ENCODE measurements at regions not wholly inside any gene's neighbourhood (a gene's known extent, or its start where the extent isn't known, plus 50 kb on each side); places are given as distances from the start of the nearest gene placed in this dataset.
A peak's percentile ranks its signal among the peaks of the same experiment; 100 is the strongest.

DNA sequence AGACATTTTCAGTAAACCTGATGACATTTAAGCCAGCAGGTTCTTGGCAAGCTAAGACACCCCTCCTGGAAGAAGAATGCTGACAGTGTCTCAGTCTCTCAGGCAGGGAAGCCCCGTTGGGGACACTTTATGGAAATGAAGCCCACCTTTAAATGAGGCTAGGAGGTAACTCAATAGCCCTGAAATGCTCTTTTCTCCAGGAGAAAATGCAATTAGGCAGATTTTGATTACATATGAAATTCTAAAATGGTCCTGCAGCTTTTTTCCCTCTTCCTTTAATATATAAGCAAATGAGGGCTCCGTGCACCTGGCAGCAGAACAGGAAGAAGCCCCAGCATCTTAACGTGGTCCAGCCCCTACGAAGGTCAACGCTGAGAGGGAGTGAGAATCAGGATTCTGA is 65.8 kb upstream of the CHST15 start:
- no peaks in the 10 kb centered on the region for H3K27me3 ChIP-seq (ENCODE audit: insufficient read depth, insufficient read length)
- H3K4me3 ChIP-seq (ENCODE audit: insufficient read length, low read depth) = no peak overlapping the region
- H3K9me3 ChIP-seq (ENCODE audit: insufficient read depth, low read length) = peaks cover 9% of the 10 kb centered on the region; the same call in 1 of the 2 replicates
- H3K36me3 ChIP-seq (ENCODE audit: insufficient read depth, insufficient read length, low read length) = no peaks in the 10 kb centered on the region
- H3K9ac ChIP-seq (ENCODE audit: insufficient read length, low read depth) = no peak overlapping the region
- DNase-seq (ENCODE audit: low read depth, low spot score) = no peak
- peaks cover 3% of the 10 kb centered on the region for H3K4me1 ChIP-seq (ENCODE audit: insufficient read depth, insufficient read length)
- TF ChIP-seq ZNF274 (IDR thresholded peaks at IDR 0.05; ENCODE audit: low read depth, low read length) (no peak), YY1 (IDR thresholded peaks at IDR 0.05; ENCODE audit: insufficient read depth, insufficient read length) (no peak), SUZ12 (IDR thresholded peaks at IDR 0.05; ENCODE audit: extremely low read depth, insufficient read depth, insufficient read length) (no peak)

DNA sequence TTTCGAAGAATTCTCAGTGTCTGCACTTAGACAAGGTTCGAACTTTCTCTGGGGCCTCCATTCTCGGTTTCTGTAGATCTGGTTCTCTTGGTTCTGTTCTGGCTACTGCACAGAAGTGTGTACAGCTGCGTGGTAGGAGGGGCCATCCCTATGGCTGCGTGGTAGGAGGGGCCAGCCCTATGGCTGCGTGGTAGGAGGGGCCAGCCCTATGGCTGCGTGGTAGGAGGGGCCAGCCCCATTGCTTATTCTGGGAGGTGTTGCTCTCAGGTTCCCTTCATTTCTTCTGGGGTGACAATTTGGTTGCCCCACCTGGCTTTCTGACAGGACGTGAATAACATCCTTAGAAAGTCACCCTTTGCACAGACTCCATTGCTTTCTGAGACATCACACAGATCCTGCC is 65.2 kb upstream of the CHST15 start:
- Histone ChIP-seq H3K4me1 (ENCODE audit: insufficient read depth, insufficient read length) (peaks cover 5% of the 10 kb centered on the region), H3K9me3 (ENCODE audit: insufficient read depth, low read length) (peaks cover 8% of the 10 kb centered on the region; the same call in 1 of the 2 replicates), H3K9ac (ENCODE audit: insufficient read length, low read depth) (no peak overlapping the region), H3K27me3 (ENCODE audit: insufficient read depth, insufficient read length) (no peaks in the 10 kb centered on the region), H3K36me3 (ENCODE audit: insufficient read depth, insufficient read length, low read length) (no peaks in the 10 kb centered on the region), H3K4me3 (ENCODE audit: insufficient read length, low read depth) (no peak overlapping the region)
- TF ChIP-seq ZNF274 (IDR thresholded peaks at IDR 0.05; ENCODE audit: low read depth, low read length) (no peak), SUZ12 (IDR thresholded peaks at IDR 0.05; ENCODE audit: extremely low read depth, insufficient read depth, insufficient read length) (no peak), YY1 (IDR thresholded peaks at IDR 0.05; ENCODE audit: insufficient read depth, insufficient read length) (no peak)
- no peak for DNase-seq (ENCODE audit: low read depth, low spot score)

DNA sequence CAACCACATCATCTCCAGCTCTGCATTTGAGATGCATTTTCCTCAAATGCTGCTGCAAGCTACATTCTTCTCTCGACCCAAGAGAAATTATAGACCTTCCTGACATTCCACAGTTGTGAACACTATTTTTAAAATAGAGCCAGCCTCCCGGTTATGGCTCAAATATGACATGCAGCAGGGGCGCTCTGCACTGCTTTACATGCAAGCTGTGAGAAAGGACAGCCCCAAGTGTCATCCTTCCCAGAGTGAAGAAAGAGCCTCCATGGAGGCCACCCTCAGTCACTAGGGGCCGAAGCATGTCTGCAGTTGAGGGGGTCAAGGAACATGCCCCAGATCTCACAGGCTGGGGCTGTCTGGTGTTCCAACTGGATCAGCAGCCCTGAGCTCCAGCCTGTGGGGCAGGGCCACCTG is 63.9 kb upstream of the CHST15 start:
- no peak overlapping the region for H3K4me3 ChIP-seq (ENCODE audit: insufficient read length, low read depth)
- no peak overlapping the region for H3K9ac ChIP-seq (ENCODE audit: insufficient read length, low read depth)
- peaks cover 9% of the 10 kb centered on the region for H3K4me1 ChIP-seq (ENCODE audit: insufficient read depth, insufficient read length)
- H3K9me3 ChIP-seq (ENCODE audit: insufficient read depth, low read length) = peaks cover 6% of the 10 kb centered on the region; the same call in 1 of the 2 replicates
- TF ChIP-seq ZNF274 (IDR thresholded peaks at IDR 0.05; ENCODE audit: low read depth, low read length) = no peak
- no peak for TF ChIP-seq SUZ12 (IDR thresholded peaks at IDR 0.05; ENCODE audit: extremely low read depth, insufficient read depth, insufficient read length)
- no peak for TF ChIP-seq YY1 (IDR thresholded peaks at IDR 0.05; ENCODE audit: insufficient read depth, insufficient read length)
- H3K27me3 ChIP-seq (ENCODE audit: insufficient read depth, insufficient read length) = no peaks in the 10 kb centered on the region
- DNase-seq (ENCODE audit: low read depth, low spot score) = no peak
- no peaks in the 10 kb centered on the region for H3K36me3 ChIP-seq (ENCODE audit: insufficient read depth, insufficient read length, low read length)

DNA sequence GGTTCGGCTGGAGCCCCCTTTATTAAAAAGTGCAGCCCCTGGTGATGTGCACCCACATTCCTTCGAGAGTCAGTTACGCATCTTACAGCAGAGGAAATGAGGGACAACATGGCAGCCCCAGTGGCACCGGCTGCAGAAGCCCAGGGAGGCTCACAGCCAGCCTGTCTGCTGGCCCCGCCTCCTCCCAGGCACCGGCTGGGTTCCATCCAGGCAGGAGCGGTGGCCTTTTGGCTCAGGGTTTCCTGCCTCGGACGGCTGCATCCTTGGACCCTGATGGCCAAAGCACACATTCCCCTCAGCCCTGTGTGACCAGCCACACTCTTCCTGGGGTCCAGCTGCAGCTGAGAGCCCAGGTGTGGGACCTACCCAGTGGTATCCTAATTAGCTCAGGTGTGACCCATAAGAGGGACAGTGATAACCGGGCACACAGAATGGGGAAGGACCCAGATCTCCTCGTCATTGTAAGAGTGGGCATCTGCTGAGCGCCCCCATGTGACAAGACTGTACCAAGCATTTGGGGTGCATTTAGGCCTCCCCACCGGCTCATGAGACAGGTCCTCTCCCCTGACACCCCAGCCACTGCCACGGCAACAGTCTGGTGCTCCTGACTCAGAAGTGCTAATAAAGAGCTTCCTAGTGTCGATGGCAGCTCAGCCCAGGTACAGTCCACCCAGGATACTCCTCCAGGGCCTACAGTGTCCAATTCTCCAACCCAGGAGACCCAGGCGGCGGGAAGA is 63.3 kb upstream of the CHST15 start:
- no peak for DNase-seq (ENCODE audit: low read depth, low spot score)

DNA sequence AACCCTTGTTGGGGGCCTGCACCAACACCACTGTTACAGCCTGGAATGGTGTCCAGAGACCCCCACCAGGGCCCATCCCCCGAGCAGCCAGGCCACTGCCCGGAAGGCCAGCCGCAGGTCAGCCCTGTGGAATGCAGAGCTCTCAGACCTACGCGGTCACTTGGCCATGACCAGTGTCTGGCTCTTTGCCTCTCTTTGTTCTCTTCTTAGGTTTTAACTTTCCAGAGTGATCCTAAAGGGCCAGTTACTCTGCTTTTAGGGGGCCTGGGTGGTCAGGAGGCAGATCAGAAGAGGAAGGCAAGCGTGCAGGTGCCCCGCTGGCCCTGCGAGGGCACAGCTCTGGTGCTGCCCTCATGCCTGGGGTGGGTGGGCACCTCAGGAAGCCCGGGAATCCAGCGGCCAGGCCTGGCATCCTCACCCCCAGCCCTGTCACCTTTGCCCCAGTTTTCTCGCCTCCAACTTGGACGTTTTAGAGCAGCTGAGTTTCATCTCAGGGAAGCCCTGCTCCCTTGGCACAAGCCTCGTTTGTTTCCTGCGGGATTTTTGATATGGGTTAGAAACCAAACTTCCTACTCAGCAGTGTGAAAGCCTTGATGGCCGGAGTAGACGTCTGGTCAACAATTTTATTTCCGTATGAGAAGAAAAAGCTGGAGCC is 62.5 kb upstream of the CHST15 start:
- H3K9me3 ChIP-seq (ENCODE audit: insufficient read depth, low read length) = peaks cover 6% of the 10 kb centered on the region; the same call in 1 of the 2 replicates
- peaks cover 13% of the 10 kb centered on the region for H3K4me1 ChIP-seq (ENCODE audit: insufficient read depth, insufficient read length)
- H3K36me3 ChIP-seq (ENCODE audit: insufficient read depth, insufficient read length, low read length) = no peaks in the 10 kb centered on the region
- DNase-seq (ENCODE audit: low read depth, low spot score) = no peak
- TF ChIP-seq SUZ12 (IDR thresholded peaks at IDR 0.05; ENCODE audit: extremely low read depth, insufficient read depth, insufficient read length) (no peak), ZNF274 (IDR thresholded peaks at IDR 0.05; ENCODE audit: low read depth, low read length) (no peak), YY1 (IDR thresholded peaks at IDR 0.05; ENCODE audit: insufficient read depth, insufficient read length) (no peak)
- H3K27me3 ChIP-seq (ENCODE audit: insufficient read depth, insufficient read length) = no peaks in the 10 kb centered on the region
- no peak overlapping the region for H3K9ac ChIP-seq (ENCODE audit: insufficient read length, low read depth)
- H3K4me3 ChIP-seq (ENCODE audit: insufficient read length, low read depth) = no peak overlapping the region

More for the DNA sequence above, 63.3 kb upstream of the CHST15 start:
- Histone ChIP-seq H3K4me1 (ENCODE audit: insufficient read depth, insufficient read length) (peaks cover 13% of the 10 kb centered on the region), H3K36me3 (ENCODE audit: insufficient read depth, insufficient read length, low read length) (no peaks in the 10 kb centered on the region), H3K9ac (ENCODE audit: insufficient read length, low read depth) (no peak overlapping the region), H3K4me3 (ENCODE audit: insufficient read length, low read depth) (no peak overlapping the region), H3K27me3 (ENCODE audit: insufficient read depth, insufficient read length) (no peaks in the 10 kb centered on the region), H3K9me3 (ENCODE audit: insufficient read depth, low read length) (peaks cover 6% of the 10 kb centered on the region; the same call in 1 of the 2 replicates)
- no peak for TF ChIP-seq SUZ12 (IDR thresholded peaks at IDR 0.05; ENCODE audit: extremely low read depth, insufficient read depth, insufficient read length)
- no peak for TF ChIP-seq ZNF274 (IDR thresholded peaks at IDR 0.05; ENCODE audit: low read depth, low read length)
- no peak for TF ChIP-seq YY1 (IDR thresholded peaks at IDR 0.05; ENCODE audit: insufficient read depth, insufficient read length)

DNA sequence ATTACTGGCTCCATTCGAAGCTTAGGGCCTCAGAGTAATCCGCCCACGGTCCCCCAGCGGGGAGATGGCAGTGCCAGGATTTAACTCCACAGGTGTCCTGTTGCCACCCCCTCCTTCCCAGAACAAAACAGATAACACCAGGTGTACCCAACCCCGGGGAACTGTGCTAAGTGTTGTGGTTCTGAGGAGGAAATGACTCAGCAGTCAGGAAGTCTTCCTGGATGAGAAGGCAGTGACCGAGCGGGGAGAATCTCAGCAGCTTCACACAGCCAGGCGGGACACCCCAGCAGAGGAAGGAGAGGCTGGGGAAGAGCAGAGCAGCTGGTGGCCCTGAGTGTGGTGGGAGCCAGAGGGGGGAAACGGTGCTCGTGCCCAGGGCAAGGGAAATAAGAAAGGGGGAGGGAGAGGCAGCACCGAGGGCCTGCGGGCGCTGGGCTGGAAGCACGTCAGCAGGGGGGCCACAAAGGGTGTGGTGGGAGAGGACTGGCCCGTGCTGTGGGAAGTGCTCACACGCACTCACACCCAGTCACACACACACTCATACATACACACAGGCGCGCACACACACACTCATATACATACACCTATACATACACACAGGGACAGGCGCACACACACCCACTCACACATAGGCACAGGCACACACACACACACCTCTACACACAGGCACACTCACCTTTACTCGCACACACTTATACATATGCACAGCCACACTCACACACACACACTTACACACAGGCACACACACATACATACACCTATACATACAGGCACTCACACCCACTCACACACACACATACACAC is 59.8 kb upstream of the CHST15 start:
- peak overlapping the region; percentile 42 for H3K9ac ChIP-seq (ENCODE audit: insufficient read length, low read depth)
- peaks cover 9% of the 10 kb centered on the region for H3K4me1 ChIP-seq (ENCODE audit: insufficient read depth, insufficient read length)
- no peak for TF ChIP-seq SUZ12 (IDR thresholded peaks at IDR 0.05; ENCODE audit: extremely low read depth, insufficient read depth, insufficient read length)
- TF ChIP-seq YY1 (IDR thresholded peaks at IDR 0.05; ENCODE audit: insufficient read depth, insufficient read length) = no peak
- TF ChIP-seq ZNF274 (IDR thresholded peaks at IDR 0.05; ENCODE audit: low read depth, low read length) = no peak
- peak; percentile 39 for DNase-seq (ENCODE audit: low read depth, low spot score)
- H3K4me3 ChIP-seq (ENCODE audit: insufficient read length, low read depth) = no peak overlapping the region
- no peaks in the 10 kb centered on the region for H3K36me3 ChIP-seq (ENCODE audit: insufficient read depth, insufficient read length, low read length)
- no peaks in the 10 kb centered on the region for H3K27me3 ChIP-seq (ENCODE audit: insufficient read depth, insufficient read length)
- peaks cover 6% of the 10 kb centered on the region; the same call in 1 of the 2 replicates for H3K9me3 ChIP-seq (ENCODE audit: insufficient read depth, low read length)

Data from NT2/D1 (cell line).